ENCODE measurements at regions not wholly inside any gene's neighbourhood (a gene's known extent, or its start where the extent isn't known, plus 50 kb on each side); places are given as distances from the start of the nearest gene placed in this dataset.

GRCh38 chr5:22998362-22998761 is 145.2 kb upstream of the CDH12 start:
- DNase-seq (ENCODE audit: low spot score), result no peak

- DNase-seq (ENCODE audit: low spot score), result no peak
Observed at GRCh38 chr5:22988937-22989336, 135.8 kb upstream of the CDH12 start.

- no peak for DNase-seq (ENCODE audit: low spot score)
Observed at GRCh38 chr5:22986281-22986680, 133.1 kb upstream of the CDH12 start.

GRCh38 chr5:22985446-22985845 is 132.3 kb upstream of the CDH12 start:
- DNase-seq (ENCODE audit: low spot score), result no peak

GRCh38 chr5:22970956-22971618 is 117.9 kb upstream of the CDH12 start:
- no peak for DNase-seq (ENCODE audit: low spot score)

- no peak for DNase-seq (ENCODE audit: low spot score)
Observed at GRCh38 chr5:22970491-22970890, 117.3 kb upstream of the CDH12 start.

- DNase-seq (ENCODE audit: low spot score), result no peak
Observed at GRCh38 chr5:22968386-22968785, 115.2 kb upstream of the CDH12 start.

GRCh38 chr5:22965960-22966359 is 112.8 kb upstream of the CDH12 start:
- no peak for DNase-seq (ENCODE audit: low spot score)

GRCh38 chr5:22964632-22965031 is 111.5 kb upstream of the CDH12 start:
- DNase-seq (ENCODE audit: low spot score), result no peak

- DNase-seq (ENCODE audit: low spot score), result no peak
Observed at GRCh38 chr5:22958462-22959262, 105.5 kb upstream of the CDH12 start.

- DNase-seq (ENCODE audit: low spot score), result no peak
Observed at GRCh38 chr5:22947921-22948320, 94.8 kb upstream of the CDH12 start.

- peak; percentile 4 for DNase-seq (ENCODE audit: low spot score)
Observed at GRCh38 chr5:22938362-22938761, 85.2 kb upstream of the CDH12 start.

GRCh38 chr5:22928821-22929482 is 75.8 kb upstream of the CDH12 start:
- peak; percentile 5 for DNase-seq (ENCODE audit: low spot score)

GRCh38 chr5:22926574-22926973 is 73.4 kb upstream of the CDH12 start:
- DNase-seq (ENCODE audit: low spot score), result no peak

GRCh38 chr5:22918511-22918910 is 65.4 kb upstream of the CDH12 start:
- DNase-seq (ENCODE audit: low spot score), result no peak

GRCh38 chr5:22916393-22916792 is 63.2 kb upstream of the CDH12 start:
- no peak for DNase-seq (ENCODE audit: low spot score)

- DNase-seq (ENCODE audit: low spot score), result no peak
Observed at GRCh38 chr5:22911019-22911418, 57.9 kb upstream of the CDH12 start.

- no peak for DNase-seq (ENCODE audit: low spot score)
Observed at GRCh38 chr5:22910523-22910922, 57.4 kb upstream of the CDH12 start.

- DNase-seq (ENCODE audit: low spot score), result no peak
Observed at GRCh38 chr5:22908586-22908985, 55.4 kb upstream of the CDH12 start.

- DNase-seq (ENCODE audit: low spot score), result peak; percentile 29
Observed at GRCh38 chr5:22908129-22908528, 55.0 kb upstream of the CDH12 start.

Data from RKO (cell line).